ENCODE measurements at regions not wholly inside any gene's neighbourhood (a gene's known extent, or its start where the extent isn't known, plus 50 kb on each side); places are given as distances from the start of the nearest gene placed in this dataset.
"Not testable (repeated sequence)": the region's sequence is repeated elsewhere in the genome, so short reads cannot be mapped to it uniquely, and the experiment has no call there.

DNA sequence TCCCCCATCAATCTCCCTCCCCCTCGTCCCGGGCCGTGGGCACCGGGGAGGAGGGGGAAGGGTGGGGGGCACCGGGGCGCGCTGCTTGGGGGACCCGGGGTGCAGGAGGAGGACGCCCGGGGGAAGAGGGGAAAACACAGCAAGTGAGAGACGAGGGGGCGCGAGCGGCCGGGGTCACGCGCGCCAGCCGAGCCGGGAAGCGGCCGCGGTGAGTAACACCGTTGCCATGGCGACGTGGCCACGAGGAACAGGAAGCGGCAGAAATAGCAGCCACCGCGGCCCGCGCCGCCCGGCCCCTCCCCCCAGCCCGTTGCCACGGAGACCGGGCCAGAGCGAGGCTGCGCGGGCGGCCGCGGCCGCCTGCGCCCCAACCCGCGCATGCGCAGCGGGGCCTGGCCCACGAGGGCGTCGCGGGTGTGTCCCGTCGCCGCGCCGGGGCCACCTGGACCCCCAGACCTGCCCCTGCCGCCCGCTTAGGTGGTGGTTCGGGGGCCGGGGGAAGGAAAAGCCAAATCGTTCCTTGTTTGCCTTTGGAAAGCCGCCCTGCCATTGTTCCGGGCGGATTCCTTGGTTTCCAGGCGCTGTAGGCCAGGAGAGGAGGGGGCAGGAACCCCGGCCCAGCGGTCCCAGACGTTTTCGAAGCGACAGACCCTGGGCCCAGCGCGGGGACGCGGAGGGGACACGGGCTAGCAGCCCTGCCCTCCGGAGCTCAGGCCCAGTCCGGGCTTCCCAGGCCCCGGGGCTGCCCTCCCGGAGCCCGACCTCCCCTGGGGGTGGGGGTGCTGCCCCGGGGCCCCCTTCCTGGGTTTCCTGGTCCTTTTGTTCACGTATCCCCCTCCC, 207.1 kb downstream of the C9orf50 start:
- DNase-seq (ENCODE audit: low spot score): peak; percentile 99

GRCh38 chr9:129412814-129413536, 207.9 kb downstream of the C9orf50 start:
- DNase-seq (ENCODE audit: low spot score): peak; percentile 71

DNA sequence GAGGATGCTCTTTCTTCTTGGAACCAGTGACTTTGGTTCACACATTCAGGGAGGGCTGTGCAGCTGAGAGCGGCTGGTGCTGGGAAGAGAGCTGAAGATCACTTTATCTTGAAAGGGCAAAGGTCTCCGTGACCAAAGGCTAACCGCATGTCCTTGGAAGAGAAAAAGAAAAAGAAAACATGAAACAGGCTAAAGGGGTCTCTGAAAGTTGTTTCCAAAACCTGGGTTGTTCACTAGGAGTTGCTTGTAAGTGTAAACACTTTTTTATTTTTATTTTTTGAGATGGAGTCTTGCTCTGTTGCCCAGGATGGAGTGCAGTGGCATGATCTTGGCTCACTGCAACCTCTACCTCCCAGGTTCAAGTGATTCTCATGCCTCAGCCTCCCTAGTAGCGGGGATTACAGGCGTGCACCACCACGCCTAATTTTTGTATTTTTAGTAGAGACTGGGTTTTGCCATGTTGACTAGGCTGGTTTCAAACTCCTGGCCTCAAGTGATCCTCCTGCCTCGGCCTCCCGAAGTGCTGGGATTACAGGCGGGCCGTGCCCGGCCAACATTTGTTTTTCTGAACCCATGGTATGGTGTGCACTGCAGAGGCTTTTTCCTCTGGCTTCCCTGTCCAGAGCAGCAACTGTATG, 208.6 kb downstream of the C9orf50 start:
- DNase-seq (ENCODE audit: low spot score): not testable (repeated sequence)

GRCh38 chr9:129411501-129412175, 209.3 kb downstream of the C9orf50 start:
- no peak for DNase-seq (ENCODE audit: low spot score)

- DNase-seq (ENCODE audit: low spot score): no peak
Observed at GRCh38 chr9:129410226-129410625, 210.7 kb downstream of the C9orf50 start.

- peak; percentile 87 for DNase-seq (ENCODE audit: low spot score)
Observed at GRCh38 chr9:129408535-129409215, 212.2 kb downstream of the C9orf50 start.

- no peak for DNase-seq (ENCODE audit: low spot score)
Observed at GRCh38 chr9:129407905-129408452, 212.9 kb downstream of the C9orf50 start.

GRCh38 chr9:129406278-129407225, 214.3 kb downstream of the C9orf50 start:
- peak; percentile 69 for DNase-seq (ENCODE audit: low spot score)

- DNase-seq (ENCODE audit: low spot score): no peak
Observed at GRCh38 chr9:129405827-129406213, 215.1 kb downstream of the C9orf50 start.

DNA sequence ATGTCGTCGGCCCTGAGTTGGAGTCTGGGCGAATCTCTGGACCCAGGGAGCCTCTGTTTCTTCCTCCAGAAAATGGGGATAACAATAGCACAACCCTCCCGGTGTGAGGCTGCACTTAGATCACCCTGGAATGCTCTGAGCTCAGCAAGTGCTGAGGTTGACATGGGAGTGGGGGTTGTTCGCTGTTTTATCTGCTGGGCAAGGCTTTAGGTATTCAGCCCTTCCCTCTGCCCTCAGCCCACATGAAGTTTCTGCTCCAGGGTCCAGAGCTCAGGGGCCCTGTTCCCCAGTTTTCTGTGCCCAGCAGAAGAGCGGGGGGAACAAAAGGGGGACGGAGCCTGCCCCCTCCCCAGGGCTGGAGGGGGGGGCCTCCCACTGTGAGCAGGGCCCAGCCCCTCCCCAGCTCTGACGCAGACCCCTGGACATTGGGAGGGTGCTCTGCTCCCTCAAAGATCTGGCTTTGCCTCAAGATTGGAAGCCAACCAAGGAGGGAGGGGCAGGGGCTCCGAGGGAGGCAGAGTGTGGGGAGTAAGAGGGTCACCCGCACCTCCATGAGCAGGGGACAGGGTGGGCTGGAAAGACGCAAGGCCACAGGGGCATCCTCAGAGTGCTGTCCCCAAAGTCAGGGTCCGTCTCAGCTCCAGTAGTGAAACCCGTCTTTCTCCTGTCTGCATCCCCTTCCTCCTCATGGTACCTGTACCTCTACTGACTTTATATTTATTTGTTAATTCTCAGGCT, 215.6 kb downstream of the C9orf50 start:
- no peak for DNase-seq (ENCODE audit: low spot score)

DNA sequence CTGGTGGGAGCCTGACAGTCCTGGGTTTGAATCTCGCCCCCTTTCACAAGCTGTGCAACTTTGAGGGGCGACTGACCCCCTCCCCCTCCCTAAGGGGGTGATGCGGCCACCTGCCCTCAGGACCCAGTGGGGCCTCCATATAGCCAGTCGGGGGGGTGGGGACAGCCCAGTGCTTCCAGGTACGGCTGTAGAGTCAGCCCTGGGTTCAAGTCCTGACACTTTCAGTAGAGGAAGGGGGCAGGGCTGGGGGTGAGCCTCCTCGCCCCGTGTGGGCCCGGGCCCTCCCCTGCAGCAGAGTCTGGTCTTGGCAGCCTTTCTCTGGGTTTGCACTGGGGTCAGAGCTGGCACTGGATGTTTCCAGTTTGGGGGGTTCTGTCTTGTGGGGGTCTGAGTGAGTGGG, 216.3 kb downstream of the C9orf50 start:
- DNase-seq (ENCODE audit: low spot score): no peak

DNA sequence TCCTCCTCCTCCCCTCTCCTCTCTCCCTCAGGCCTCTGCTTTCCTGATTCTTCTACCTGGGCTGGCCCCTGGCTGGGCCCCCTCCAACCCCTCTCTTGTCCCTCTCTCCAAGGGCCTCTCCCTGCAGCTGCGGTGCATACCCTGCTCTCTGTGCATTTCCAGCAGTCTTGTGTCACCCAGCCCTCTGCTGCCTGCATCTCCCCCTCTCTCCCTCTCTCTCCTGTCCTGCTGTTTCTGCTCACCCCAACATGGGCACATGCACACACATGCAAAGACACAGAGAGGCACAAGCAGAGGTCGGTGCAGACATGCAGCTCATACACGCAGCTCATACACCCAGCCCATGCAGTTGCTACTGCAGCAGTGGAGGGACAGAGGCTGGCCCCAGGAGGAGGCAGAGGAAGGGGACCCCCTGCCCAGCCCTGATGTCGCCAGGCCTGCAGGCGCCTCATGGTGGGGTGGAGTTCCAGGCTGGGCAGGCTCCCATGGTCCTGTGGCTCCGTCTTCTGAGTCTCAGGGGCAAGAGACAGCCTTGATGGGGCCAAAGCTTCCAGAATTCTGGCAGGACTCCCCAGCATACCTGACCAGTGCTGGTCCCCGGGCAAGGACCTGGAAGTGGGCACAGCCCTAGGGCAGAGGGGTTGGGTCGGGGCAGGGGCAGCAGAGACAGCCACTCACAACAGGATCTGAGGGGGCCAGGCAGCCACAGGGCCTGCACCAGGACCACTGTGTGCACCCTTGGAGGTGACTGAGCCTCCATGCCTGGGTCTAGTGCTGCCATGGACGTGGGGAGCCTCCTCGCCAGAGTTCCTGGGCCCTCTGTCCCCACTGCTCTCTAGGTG, 216.9 kb downstream of the C9orf50 start:
- no peak for DNase-seq (ENCODE audit: low spot score)

- DNase-seq (ENCODE audit: low spot score): no peak
Observed at GRCh38 chr9:129402931-129403778, 217.7 kb downstream of the C9orf50 start.

- no peak for DNase-seq (ENCODE audit: low spot score)
Observed at GRCh38 chr9:129402371-129402739, 218.5 kb downstream of the C9orf50 start.

DNA sequence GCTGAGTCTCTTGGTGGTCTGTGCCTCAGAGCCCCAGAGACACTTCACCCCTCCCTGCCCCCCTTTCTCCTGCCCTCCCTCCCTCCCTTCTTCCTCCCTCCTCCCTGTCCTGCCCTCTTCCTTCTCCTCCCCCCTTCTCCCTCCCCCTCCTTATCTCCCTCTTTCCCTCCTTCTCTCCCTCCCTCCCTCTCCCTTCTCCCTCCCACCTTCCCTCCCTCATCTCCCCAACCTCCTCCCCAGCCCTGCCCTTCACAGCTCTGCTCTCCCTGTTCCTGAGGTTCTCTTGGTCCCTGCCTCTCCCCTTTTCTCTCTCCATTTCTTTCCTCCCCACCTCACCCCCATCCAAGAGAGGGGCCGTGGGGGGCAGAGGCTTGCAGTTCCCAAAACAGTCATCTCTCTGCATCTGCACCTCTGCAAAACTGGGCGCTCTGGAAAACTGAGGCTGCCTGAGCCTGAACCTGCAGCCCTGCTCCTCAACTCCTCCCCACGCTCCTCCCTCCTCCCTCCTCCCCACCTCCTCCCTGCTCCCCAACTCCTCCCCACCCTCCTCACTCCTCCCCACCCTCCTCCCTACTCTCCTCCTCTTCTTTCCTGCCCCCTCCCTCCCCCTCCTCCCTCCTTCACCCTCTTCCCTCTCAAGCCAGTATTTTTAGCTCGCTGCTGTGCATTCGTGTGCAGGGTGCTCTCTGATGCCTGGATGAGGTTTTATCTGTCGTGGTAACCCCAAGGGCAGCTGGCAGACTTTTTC, 219.1 kb downstream of the C9orf50 start:
- DNase-seq (ENCODE audit: low spot score): no peak

- no peak for DNase-seq (ENCODE audit: low spot score)
Observed at GRCh38 chr9:129400971-129401622, 219.8 kb downstream of the C9orf50 start.
